ENCODE measurements at regions not wholly inside any gene's neighbourhood (a gene's known extent, or its start where the extent isn't known, plus 50 kb on each side); places are given as distances from the start of the nearest gene placed in this dataset.

- TF ChIP-seq, protein P1, sequence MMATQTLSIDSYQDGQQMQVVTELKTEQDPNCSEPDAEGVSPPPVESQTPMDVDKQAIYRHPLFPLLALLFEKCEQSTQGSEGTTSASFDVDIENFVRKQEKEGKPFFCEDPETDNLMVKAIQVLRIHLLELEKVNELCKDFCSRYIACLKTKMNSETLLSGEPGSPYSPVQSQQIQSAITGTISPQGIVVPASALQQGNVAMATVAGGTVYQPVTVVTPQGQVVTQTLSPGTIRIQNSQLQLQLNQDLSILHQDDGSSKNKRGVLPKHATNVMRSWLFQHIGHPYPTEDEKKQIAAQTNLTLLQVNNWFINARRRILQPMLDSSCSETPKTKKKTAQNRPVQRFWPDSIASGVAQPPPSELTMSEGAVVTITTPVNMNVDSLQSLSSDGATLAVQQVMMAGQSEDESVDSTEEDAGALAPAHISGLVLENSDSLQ (IDR thresholded peaks at IDR 0.05), result no peak
- TF ChIP-seq NFRKB (IDR thresholded peaks at IDR 0.05) (no peak), ARNT (IDR thresholded peaks at IDR 0.05) (no peak)
Observed at GRCh38 chr4:138707746-138708677, 307.6 kb upstream of the NOCT start.

Measured in HEK293T (cell line).